CD14-positive monocyte (primary cell): ENCODE measurements at regions not wholly inside any gene's neighbourhood (a gene's known extent, or its start where the extent isn't known, plus 50 kb on each side); places are given as distances from the start of the nearest gene placed in this dataset.

Source experiments
- DNase-seq, 3 donors: peaks; one replicate each; pipeline ENCODE4 v3.0.0-alpha.2; 2011 to 2022
- H2AFZ ChIP-seq: 2 replicates; pipeline ENCODE4 v1.6.0; 2012; ENCODE audit warnings: mild to moderate bottlenecking, low read depth, low read length, inconsistent platforms; ENCODE audit not compliant: insufficient read depth, poor library complexity, severe bottlenecking
- H3K27ac ChIP-seq, 2 donors: 1 replicate in 1 of 2; 2 replicates in 1 of 2; pipeline ENCODE4 v1.5.1; 2012 to 2013; ENCODE audit warnings: low read length in 2 of 2, control low read depth in 1 of 2, inconsistent platforms in 1 of 2, low read depth in 1 of 2, mild to moderate bottlenecking in 1 of 2
- H3K27me3 ChIP-seq, 2 donors: one replicate each; pipeline versions ENCODE4 v1.6.0 to v1.6.1; 2011 to 2013; ENCODE audit warnings: low read length in 2 of 2; ENCODE audit not compliant: control insufficient read depth in 2 of 2, insufficient read depth in 2 of 2
- H3K36me3 ChIP-seq, 2 donors: replicated peaks in 1 of 2; 1 replicate in 1 of 2; 2 replicates in 1 of 2; pipeline versions ENCODE4 v1.5.1 to v1.6.1; 2012 to 2013; ENCODE audit warnings: low read length in 2 of 2, control low read depth in 1 of 2, inconsistent platforms in 1 of 2, mild to moderate bottlenecking in 1 of 2; ENCODE audit not compliant: insufficient read depth in 2 of 2, control insufficient read depth in 1 of 2
- H3K4me1 ChIP-seq, 2 donors: 1 replicate in 1 of 2; 2 replicates in 1 of 2; pipeline versions ENCODE4 v1.5.1 to v1.6.1; 2012 to 2013; ENCODE audit warnings: low read length in 2 of 2, control low read depth in 1 of 2, inconsistent platforms in 1 of 2, mild to moderate bottlenecking in 1 of 2, moderate library complexity in 1 of 2; ENCODE audit not compliant: insufficient read depth in 2 of 2, control insufficient read depth in 1 of 2
- H3K4me2 ChIP-seq: replicated peaks from 2 replicates; pipeline ENCODE3; 2012; ENCODE audit warnings: low read length, moderate library complexity, mild to moderate bottlenecking; ENCODE audit not compliant: poor library complexity, severe bottlenecking; ENCODE audit errors: extremely low read depth
- H3K4me3 ChIP-seq, 3 experiments: fragments of 200-600 bp in 1 of 3; sonication (generic) in 1 of 3; replicated peaks in 1 of 3; 1 replicate in 2 of 3; 2 replicates in 1 of 3; pipeline ENCODE4 v1.5.1; 2011 to 2013; ENCODE audit warnings: low read length in 3 of 3, mild to moderate bottlenecking in 3 of 3, control low read depth in 2 of 3, low read depth in 2 of 3, inconsistent platforms in 1 of 3, moderate library complexity in 1 of 3
- H3K79me2 ChIP-seq: 2 replicates; pipeline ENCODE4 v1.6.0; 2012; ENCODE audit warnings: mild to moderate bottlenecking, control low read depth, inconsistent platforms, low read length, moderate library complexity; ENCODE audit not compliant: insufficient read depth
- H3K9ac ChIP-seq: 2 replicates; pipeline ENCODE4 v1.6.0; 2017; ENCODE audit warnings: low read length, mild to moderate bottlenecking; ENCODE audit not compliant: insufficient read depth, poor library complexity, severe bottlenecking
- H3K9me3 ChIP-seq, 2 donors: replicated peaks in 1 of 2; 1 replicate in 1 of 2; 2 replicates in 1 of 2; pipeline versions ENCODE4 v1.5.1 to v1.6.1; 2012 to 2013; ENCODE audit warnings: low read length in 2 of 2, control low read depth in 1 of 2; ENCODE audit not compliant: control insufficient read depth in 1 of 2, insufficient read depth in 1 of 2
- H4K20me1 ChIP-seq: 2 replicates; pipeline ENCODE4 v1.6.0; 2012; ENCODE audit warnings: mild to moderate bottlenecking, low read length, control low read depth, moderate library complexity; ENCODE audit not compliant: insufficient read depth
- H3K27ac Mint-ChIP-seq, 7 donors: one replicate each; pipeline ENCODE4 v1.8.0; 2020; ENCODE audit warnings: mild to moderate bottlenecking in 7 of 7, mixed read lengths in 7 of 7, moderate library complexity in 6 of 7, inconsistent platforms in 2 of 7
- H3K27me3 Mint-ChIP-seq, 3 donors: one replicate each; pipeline ENCODE4 v1.8.0; 2021 to 2022; ENCODE audit warnings: low read depth in 3 of 3, mild to moderate bottlenecking in 3 of 3, mixed read lengths in 3 of 3, moderate library complexity in 3 of 3, inconsistent platforms in 1 of 3
- H3K36me3 Mint-ChIP-seq, 2 donors: one replicate each; pipeline ENCODE4 v1.8.0; 2020; ENCODE audit warnings: mixed read lengths in 2 of 2, inconsistent platforms in 1 of 2, mild to moderate bottlenecking in 1 of 2
- H3K4me1 Mint-ChIP-seq: one replicate; pipeline ENCODE4 v1.8.0; 2020; ENCODE audit warnings: mild to moderate bottlenecking, mixed read lengths
- H3K4me3 Mint-ChIP-seq, 2 donors: one replicate each; pipeline ENCODE4 v1.8.0; 2020; ENCODE audit warnings: mild to moderate bottlenecking in 2 of 2, mixed read lengths in 2 of 2, moderate library complexity in 1 of 2
- H3K9me3 Mint-ChIP-seq, 7 donors: one replicate each; pipeline ENCODE4 v1.8.0; 2020 to 2022; ENCODE audit warnings: mixed read lengths in 7 of 7, mild to moderate bottlenecking in 6 of 7, moderate library complexity in 6 of 7, inconsistent platforms in 2 of 7
- CTCF ChIP-seq: fragments of 200-600 bp; IDR thresholded peaks from one replicate; pipeline ENCODE4 v1.8.0; 2022; ENCODE audit warnings: antibody characterized with exemption, mild to moderate bottlenecking
- WGBS: methylation state at CpG from one replicate; pipeline ENCODE4 v1.1.5; 2013; ENCODE audit warnings: missing lambda C conversion rate; ENCODE audit not compliant: insufficient coverage; 5-methylcytosine and 5-hydroxymethylcytosine counted together
- intact Hi-C, 2 donors: fragments of 100-400 bp; cut with micrococcal nuclease; formaldehyde crosslinking; loops; one replicate each; pipeline versions ENCODE4 v1.15.0 to v1.15.1; 2023

DNA sequence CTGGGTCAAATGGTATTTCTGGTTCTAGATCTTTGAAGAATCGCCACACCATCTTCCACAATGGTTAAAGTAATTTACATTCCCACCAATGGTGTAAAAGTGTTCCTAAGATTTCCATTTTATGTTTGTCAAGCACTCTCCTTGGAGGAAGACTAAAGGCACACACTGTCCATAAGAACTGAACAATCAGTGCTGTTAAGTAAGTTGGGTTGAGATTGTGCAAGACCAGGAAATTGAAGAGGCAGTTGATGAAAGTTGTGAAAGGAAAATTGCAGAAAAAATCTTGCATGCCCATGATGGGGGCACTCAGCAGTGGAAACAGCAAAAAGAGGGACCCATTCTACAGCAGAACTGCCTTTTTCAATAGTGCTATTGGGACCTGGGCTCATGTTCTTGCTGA is 323.6 kb downstream of the DLEU7 start:
- Histone ChIP-seq H2AFZ (no peak overlapping the region), H3K9ac (no peak overlapping the region), H3K27ac (peak overlapping the region in 1 of 2 donors; percentile 64), H3K79me2 (no peaks in the 10 kb centered on the region), H4K20me1 (no peaks in the 10 kb centered on the region), H3K4me2 (peak overlapping the region; percentile 45), H3K9me3 (no peaks in the 10 kb centered on the region), H3K4me3 (peak overlapping the region in 1 of 3 experiments; percentile 43), H3K4me1 (peaks cover 47 to 59% of the 10 kb centered on the region in 2 donors), H3K36me3 (no peaks in the 10 kb centered on the region), H3K27me3 (no peaks in the 10 kb centered on the region)
- no peak for TF ChIP-seq CTCF
- H3K36me3 Mint-ChIP-seq = no peaks in the 10 kb centered on the region
- intact Hi-C loops = loop anchor here in 1 of 2 donors (10.0 kb wide), 1 partner anchor 205 kb away; no protein-coding TSS in a partner anchor
- H3K4me1 Mint-ChIP-seq = peaks cover 65% of the 10 kb centered on the region
- peak overlapping the region in 5 of 7 donors; percentile 10 to 83 (median 44) for H3K27ac Mint-ChIP-seq
- DNase-seq = peak in 2 of 3 donors; percentile 44 to 54
- no CpG with 5 or more reads among the region's 1 CpG for whole genome bisulfite sequencing
- no peaks in the 10 kb centered on the region for H3K9me3 Mint-ChIP-seq
- H3K4me3 Mint-ChIP-seq = peak overlapping the region in 1 of 2 donors; percentile 54
- H3K27me3 Mint-ChIP-seq = peaks cover 0 to 2% (median 0%) of the 10 kb centered on the region in 3 donors

- no peaks in the 10 kb centered on the region for H3K36me3 ChIP-seq
- no peak for TF ChIP-seq CTCF
- intact Hi-C loops = loop anchor here in 1 of 2 donors (10.0 kb wide), 1 partner anchor 206 kb away; no protein-coding TSS in a partner anchor
- no peaks in the 10 kb centered on the region for H3K9me3 ChIP-seq
- peaks cover 0 to 2% (median under 1%) of the 10 kb centered on the region in 3 donors for H3K27me3 Mint-ChIP-seq
- no peaks in the 10 kb centered on the region for H3K36me3 Mint-ChIP-seq
- H3K4me3 Mint-ChIP-seq = no peak overlapping the region
- no peaks in the 10 kb centered on the region for H3K79me2 ChIP-seq
- peak overlapping the region; percentile 12 for H3K4me2 ChIP-seq
- H4K20me1 ChIP-seq = no peaks in the 10 kb centered on the region
- no CpG with 5 or more reads among the region's 4 CpGs for WGBS
- H3K4me3 ChIP-seq = peak overlapping the region in 1 of 3 experiments; percentile 18
- peak overlapping the region in 5 of 7 donors; percentile 51 to 75 (median 54) for H3K27ac Mint-ChIP-seq
- H2AFZ ChIP-seq = no peak overlapping the region
- H3K27me3 ChIP-seq = no peaks in the 10 kb centered on the region
- DNase-seq = no peak
- H3K4me1 ChIP-seq = peaks cover 47 to 60% of the 10 kb centered on the region in 2 donors
- peaks cover 66% of the 10 kb centered on the region for H3K4me1 Mint-ChIP-seq
- no peak overlapping the region for H3K9ac ChIP-seq
- H3K9me3 Mint-ChIP-seq = no peaks in the 10 kb centered on the region
- peak overlapping the region in 1 of 2 donors; percentile 64 for H3K27ac ChIP-seq
Observed at GRCh38 chr13:50521006-50521830, 322.3 kb downstream of the DLEU7 start.
